ENCODE measurements at regions not wholly inside any gene's neighbourhood (a gene's known extent, or its start where the extent isn't known, plus 50 kb on each side); places are given as distances from the start of the nearest gene placed in this dataset.

DNA sequence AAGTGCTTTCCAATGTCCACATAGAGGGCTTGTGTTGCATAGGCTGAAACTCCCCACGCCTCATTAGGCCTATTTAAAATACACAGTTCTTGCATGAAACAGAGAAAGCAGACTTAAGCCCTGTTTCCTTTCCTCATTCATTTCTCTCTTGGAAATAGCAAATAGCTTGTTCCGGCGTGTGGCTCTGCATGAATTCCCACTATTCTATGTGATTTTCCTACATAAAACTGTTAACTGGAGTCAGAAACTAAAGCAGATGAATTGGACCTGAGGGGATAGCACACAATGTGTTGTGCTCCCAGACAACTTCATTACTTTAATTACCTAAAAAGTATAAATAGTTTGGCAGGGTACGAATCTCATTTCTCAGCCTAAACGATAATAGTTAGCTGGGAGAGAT lies 981.5 kb downstream of the SORCS1 start:
- Histone ChIP-seq H3K9me3 (no peaks in the 10 kb centered on the region), H3K4me3 (no peak overlapping the region), H3K27me3 (no peaks in the 10 kb centered on the region), H3K36me3 (no peaks in the 10 kb centered on the region), H3K4me1 (no peaks in the 10 kb centered on the region), H3K27ac (no peak overlapping the region)
- no peak for DNase-seq (ENCODE audit: low spot score)
- TF ChIP-seq, protein P1, sequence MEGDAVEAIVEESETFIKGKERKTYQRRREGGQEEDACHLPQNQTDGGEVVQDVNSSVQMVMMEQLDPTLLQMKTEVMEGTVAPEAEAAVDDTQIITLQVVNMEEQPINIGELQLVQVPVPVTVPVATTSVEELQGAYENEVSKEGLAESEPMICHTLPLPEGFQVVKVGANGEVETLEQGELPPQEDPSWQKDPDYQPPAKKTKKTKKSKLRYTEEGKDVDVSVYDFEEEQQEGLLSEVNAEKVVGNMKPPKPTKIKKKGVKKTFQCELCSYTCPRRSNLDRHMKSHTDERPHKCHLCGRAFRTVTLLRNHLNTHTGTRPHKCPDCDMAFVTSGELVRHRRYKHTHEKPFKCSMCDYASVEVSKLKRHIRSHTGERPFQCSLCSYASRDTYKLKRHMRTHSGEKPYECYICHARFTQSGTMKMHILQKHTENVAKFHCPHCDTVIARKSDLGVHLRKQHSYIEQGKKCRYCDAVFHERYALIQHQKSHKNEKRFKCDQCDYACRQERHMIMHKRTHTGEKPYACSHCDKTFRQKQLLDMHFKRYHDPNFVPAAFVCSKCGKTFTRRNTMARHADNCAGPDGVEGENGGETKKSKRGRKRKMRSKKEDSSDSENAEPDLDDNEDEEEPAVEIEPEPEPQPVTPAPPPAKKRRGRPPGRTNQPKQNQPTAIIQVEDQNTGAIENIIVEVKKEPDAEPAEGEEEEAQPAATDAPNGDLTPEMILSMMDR (IDR thresholded peaks at IDR 0.05): no peak

DNA sequence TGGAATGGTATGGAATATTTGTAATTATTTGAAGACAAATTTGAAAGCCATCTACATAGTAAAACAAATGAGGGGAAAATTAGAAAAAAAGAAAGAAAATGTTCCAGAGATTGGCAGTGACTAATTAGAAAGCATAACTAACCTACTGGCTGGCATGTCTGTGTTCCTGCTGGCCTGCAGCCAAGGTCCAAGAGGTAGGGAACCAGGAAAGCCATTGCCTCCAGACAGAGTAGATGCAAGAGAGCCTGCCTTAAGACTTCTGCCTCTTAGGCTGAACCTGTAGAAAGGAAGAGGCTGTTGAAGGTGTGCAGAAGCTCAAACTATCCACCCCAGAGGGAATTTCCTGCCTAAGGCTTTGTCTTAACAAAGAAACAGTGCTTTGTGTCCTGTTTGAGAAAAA lies 982.0 kb downstream of the SORCS1 start:
- H3K27ac ChIP-seq: no peak overlapping the region
- H3K4me1 ChIP-seq: no peaks in the 10 kb centered on the region
- H3K36me3 ChIP-seq: no peaks in the 10 kb centered on the region
- no peak for DNase-seq (ENCODE audit: low spot score)
- H3K9me3 ChIP-seq: no peaks in the 10 kb centered on the region
- TF ChIP-seq, protein P1 (IDR thresholded peaks at IDR 0.05): no peak
- no peak overlapping the region for H3K4me3 ChIP-seq
- no peaks in the 10 kb centered on the region for H3K27me3 ChIP-seq

DNA sequence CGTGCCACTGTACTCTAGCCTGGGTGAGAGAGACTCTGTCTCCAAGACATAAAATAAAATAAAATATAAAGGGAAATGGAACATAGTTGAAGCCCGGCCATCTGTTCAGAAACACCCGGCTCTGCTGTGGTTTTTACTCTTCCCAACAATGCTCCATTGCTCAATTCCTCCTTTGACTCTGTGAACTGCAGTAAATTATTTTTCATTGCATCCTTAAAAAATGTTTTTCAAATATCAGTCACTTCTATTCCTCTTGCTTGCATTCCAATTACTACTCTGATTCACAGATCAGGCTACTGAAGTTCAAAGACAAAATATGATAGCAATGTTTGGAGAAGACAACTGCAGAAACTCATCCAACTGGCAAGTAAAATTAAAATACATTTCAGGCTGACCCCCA lies 983.0 kb downstream of the SORCS1 start:
- H3K4me1 ChIP-seq: no peaks in the 10 kb centered on the region
- H3K27ac ChIP-seq: no peak overlapping the region
- no peak overlapping the region for H3K4me3 ChIP-seq
- H3K36me3 ChIP-seq: no peaks in the 10 kb centered on the region
- no peaks in the 10 kb centered on the region for H3K27me3 ChIP-seq
- no peaks in the 10 kb centered on the region for H3K9me3 ChIP-seq
- no peak for DNase-seq (ENCODE audit: low spot score)
- TF ChIP-seq, protein P1 (IDR thresholded peaks at IDR 0.05): no peak

DNA sequence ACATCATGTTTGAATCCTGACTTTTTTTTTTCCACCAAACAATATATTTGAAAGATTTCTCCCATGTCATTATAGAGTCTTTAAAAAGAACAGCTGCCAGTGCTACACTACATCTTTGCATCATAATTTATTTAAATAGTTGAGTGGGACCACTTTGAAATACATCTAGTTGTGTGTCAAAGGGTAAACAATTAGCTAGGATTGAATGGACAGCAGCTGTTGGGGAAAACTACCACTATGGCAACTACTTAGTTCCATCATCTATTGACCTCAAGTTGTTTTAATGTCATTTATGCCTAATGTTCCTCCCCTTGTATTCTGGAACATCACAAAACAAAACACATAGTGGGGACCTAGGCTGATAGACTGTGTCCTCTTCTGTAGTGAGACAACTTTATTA lies 985.1 kb downstream of the SORCS1 start:
- TF ChIP-seq, protein P1 (IDR thresholded peaks at IDR 0.05): no peak
- no peak for DNase-seq (ENCODE audit: low spot score)
- H3K4me3 ChIP-seq: no peak overlapping the region

DNA sequence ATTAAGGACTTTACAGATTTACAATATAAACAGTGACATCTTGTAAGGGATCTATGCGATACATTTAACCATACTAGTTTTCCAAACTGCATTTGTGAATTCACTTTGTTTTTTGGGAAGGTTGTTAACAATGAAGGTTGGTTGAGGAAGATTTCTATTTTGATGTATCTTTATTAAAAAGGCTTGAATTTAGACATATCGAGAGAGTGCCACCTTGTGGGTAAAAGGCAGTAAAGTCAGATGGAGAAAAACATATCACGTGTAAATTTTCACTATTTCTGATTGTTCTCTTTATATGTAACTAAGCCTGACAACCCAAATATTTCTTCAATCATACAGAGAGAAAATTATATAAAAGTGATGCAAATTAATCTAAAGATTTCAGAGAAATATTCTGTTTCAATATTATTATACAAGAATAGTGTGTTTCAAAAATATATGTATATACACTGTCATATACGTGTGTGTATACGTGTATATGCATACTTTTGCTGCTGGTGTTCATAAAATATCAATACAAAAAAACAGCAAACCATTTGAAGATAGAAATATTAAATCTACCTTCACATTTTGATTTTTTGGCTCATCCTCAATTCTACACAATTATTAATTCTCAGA lies 988.6 kb downstream of the SORCS1 start:
- no peaks in the 10 kb centered on the region for H3K27me3 ChIP-seq
- H3K36me3 ChIP-seq: no peaks in the 10 kb centered on the region
- H3K27ac ChIP-seq: no peak overlapping the region
- no peak for DNase-seq (ENCODE audit: low spot score)
- TF ChIP-seq, protein P1 (IDR thresholded peaks at IDR 0.05): peak in 1 of 2 donors; percentile 60
- no peaks in the 10 kb centered on the region for H3K4me1 ChIP-seq
- H3K9me3 ChIP-seq: no peaks in the 10 kb centered on the region
- H3K4me3 ChIP-seq: no peak overlapping the region

More for the DNA sequence above, 985.1 kb downstream of the SORCS1 start:
- H3K4me1 ChIP-seq: no peaks in the 10 kb centered on the region
- H3K27ac ChIP-seq: no peak overlapping the region
- H3K36me3 ChIP-seq: no peaks in the 10 kb centered on the region
- H3K27me3 ChIP-seq: no peaks in the 10 kb centered on the region
- no peaks in the 10 kb centered on the region for H3K9me3 ChIP-seq

DNA sequence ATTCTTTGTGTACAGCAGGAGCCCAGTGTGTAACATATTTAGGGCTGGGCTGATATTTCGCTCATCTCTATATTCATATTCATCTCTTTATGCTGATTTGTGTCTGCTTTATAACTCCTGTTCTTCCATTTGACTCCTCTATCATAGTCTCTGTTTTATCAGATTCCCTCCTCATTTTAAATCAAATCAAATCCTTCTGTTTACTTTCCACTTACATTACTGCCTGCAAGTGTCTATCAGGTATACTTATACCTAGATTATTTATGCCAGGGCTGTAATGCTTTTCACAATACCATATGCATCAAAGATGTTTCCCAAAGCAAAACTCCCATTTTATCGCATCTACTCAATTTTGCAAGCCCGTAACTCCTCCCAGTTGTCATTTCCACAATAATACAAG lies 990.7 kb downstream of the SORCS1 start:
- Histone ChIP-seq H3K9me3 (no peaks in the 10 kb centered on the region), H3K27ac (no peak overlapping the region), H3K4me3 (no peak overlapping the region), H3K4me1 (no peaks in the 10 kb centered on the region), H3K27me3 (no peaks in the 10 kb centered on the region), H3K36me3 (no peaks in the 10 kb centered on the region)
- DNase-seq (ENCODE audit: low spot score): no peak
- TF ChIP-seq, protein P1 (IDR thresholded peaks at IDR 0.05): no peak

Measured in right atrium auricular region (tissue), 2 donors.